ENCODE measurements at regions not wholly inside any gene's neighbourhood (a gene's known extent, or its start where the extent isn't known, plus 50 kb on each side); places are given as distances from the start of the nearest gene placed in this dataset.

DNA sequence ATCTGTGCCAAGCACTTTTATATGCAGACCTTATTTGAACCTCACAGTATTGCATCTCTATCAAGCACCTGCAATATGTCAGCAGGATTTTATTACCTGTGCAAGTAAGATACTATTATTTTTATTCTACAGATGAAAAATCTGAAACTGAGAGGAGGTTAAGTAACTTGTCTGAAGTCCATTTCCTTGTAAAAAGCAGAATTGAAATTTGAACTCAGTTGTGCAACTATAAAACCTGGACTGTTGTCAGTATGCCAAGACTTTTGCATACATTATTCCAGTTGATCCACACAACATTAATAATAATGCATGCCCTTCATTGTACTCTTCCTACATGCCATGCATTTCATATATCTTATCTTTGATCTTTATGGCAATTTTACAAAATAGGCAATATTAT, 82.2 kb upstream of the BRINP1 start:
- H3K4me1 ChIP-seq (ENCODE audit: low read length), result no peaks in the 10 kb centered on the region
- H3K4me3 ChIP-seq (ENCODE audit: low read length), result no peak overlapping the region
- H3K9ac ChIP-seq (ENCODE audit: low read length), result no peak overlapping the region
- no peaks in the 10 kb centered on the region for H4K20me1 ChIP-seq (ENCODE audit: insufficient read depth, low read length)
- no peaks in the 10 kb centered on the region for H3K36me3 ChIP-seq (replicated peaks; ENCODE audit: low read depth, low read length)
- TF ChIP-seq CTCF (IDR thresholded peaks at IDR 0.05; ENCODE audit: low read depth, low read length) (no peak), EZH2phosphoT487 (IDR thresholded peaks at IDR 0.05; ENCODE audit: low read depth) (no peak)
- no peaks in the 10 kb centered on the region for H3K79me2 ChIP-seq (ENCODE audit: low read length)
- H3K27ac ChIP-seq (ENCODE audit: low read length), result no peak overlapping the region
- no peaks in the 10 kb centered on the region for H3K27me3 ChIP-seq (ENCODE audit: low read depth, low read length)
- no peaks in the 10 kb centered on the region for H3K9me3 ChIP-seq (ENCODE audit: insufficient read depth, low read length)
- H3K4me2 ChIP-seq (ENCODE audit: low read length), result no peak overlapping the region
- no peak overlapping the region for H2AFZ ChIP-seq (ENCODE audit: low read depth, low read length)

DNA sequence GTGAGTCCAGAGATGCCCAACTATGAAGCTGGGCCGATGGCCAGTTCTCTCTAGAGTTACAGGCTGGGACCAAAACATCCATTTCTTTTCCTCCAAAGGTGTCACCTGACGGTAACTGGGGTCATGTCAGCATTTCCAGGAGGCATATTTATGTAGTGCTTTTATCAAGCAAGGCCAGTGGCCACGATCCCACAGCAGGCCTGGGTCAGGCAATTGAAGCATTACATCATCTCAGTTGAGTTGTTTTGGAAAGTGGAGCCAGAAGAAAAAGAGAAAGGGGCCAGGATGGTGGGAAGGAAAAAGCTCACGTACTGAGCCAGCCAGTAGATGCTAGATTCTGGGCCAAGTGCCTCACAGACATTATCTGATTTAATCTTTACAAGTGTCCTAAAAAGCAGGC, 73.9 kb upstream of the BRINP1 start:
- H3K9me3 ChIP-seq (ENCODE audit: insufficient read depth, low read length), result no peaks in the 10 kb centered on the region
- H2AFZ ChIP-seq (ENCODE audit: low read depth, low read length), result no peak overlapping the region
- no peak overlapping the region for H3K4me2 ChIP-seq (ENCODE audit: low read length)
- no peak for TF ChIP-seq CTCF (IDR thresholded peaks at IDR 0.05; ENCODE audit: low read depth, low read length)
- TF ChIP-seq EZH2phosphoT487 (IDR thresholded peaks at IDR 0.05; ENCODE audit: low read depth), result no peak
- no peak overlapping the region for H3K27ac ChIP-seq (ENCODE audit: low read length)
- H3K4me3 ChIP-seq (ENCODE audit: low read length), result no peak overlapping the region
- no peaks in the 10 kb centered on the region for H3K79me2 ChIP-seq (ENCODE audit: low read length)
- no peak overlapping the region for H3K9ac ChIP-seq (ENCODE audit: low read length)
- no peaks in the 10 kb centered on the region for H3K27me3 ChIP-seq (ENCODE audit: low read depth, low read length)
- no peaks in the 10 kb centered on the region for H3K36me3 ChIP-seq (replicated peaks; ENCODE audit: low read depth, low read length)
- H4K20me1 ChIP-seq (ENCODE audit: insufficient read depth, low read length), result no peaks in the 10 kb centered on the region
- no peaks in the 10 kb centered on the region for H3K4me1 ChIP-seq (ENCODE audit: low read length)

DNA sequence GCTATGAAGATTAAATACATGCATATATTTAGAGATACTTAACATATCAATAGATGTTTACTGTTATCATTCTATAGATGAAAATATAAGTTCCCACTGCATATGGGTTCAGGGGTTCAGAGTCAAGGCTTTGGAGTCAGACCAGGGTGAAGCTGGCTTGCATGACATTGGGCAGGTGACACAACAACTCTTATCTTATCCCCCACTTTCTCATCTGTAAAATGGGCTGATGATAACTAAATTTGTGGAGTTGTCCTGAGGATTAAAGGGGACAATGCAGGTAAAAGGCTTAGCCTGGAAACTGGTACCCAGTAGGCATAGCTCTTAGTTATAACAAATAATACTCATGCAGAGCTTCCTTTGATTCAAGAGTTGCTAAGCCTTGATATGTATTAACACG, 72.6 kb upstream of the BRINP1 start:
- Histone ChIP-seq H3K9me3 (ENCODE audit: insufficient read depth, low read length) (no peaks in the 10 kb centered on the region), H3K36me3 (replicated peaks; ENCODE audit: low read depth, low read length) (no peaks in the 10 kb centered on the region), H3K79me2 (ENCODE audit: low read length) (no peaks in the 10 kb centered on the region), H3K27ac (ENCODE audit: low read length) (no peak overlapping the region), H3K4me3 (ENCODE audit: low read length) (no peak overlapping the region), H4K20me1 (ENCODE audit: insufficient read depth, low read length) (no peaks in the 10 kb centered on the region), H3K9ac (ENCODE audit: low read length) (no peak overlapping the region), H3K4me2 (ENCODE audit: low read length) (no peak overlapping the region), H3K27me3 (ENCODE audit: low read depth, low read length) (no peaks in the 10 kb centered on the region), H2AFZ (ENCODE audit: low read depth, low read length) (no peak overlapping the region), H3K4me1 (ENCODE audit: low read length) (no peaks in the 10 kb centered on the region)
- TF ChIP-seq CTCF (IDR thresholded peaks at IDR 0.05; ENCODE audit: low read depth, low read length) (no peak), EZH2phosphoT487 (IDR thresholded peaks at IDR 0.05; ENCODE audit: low read depth) (no peak)

DNA sequence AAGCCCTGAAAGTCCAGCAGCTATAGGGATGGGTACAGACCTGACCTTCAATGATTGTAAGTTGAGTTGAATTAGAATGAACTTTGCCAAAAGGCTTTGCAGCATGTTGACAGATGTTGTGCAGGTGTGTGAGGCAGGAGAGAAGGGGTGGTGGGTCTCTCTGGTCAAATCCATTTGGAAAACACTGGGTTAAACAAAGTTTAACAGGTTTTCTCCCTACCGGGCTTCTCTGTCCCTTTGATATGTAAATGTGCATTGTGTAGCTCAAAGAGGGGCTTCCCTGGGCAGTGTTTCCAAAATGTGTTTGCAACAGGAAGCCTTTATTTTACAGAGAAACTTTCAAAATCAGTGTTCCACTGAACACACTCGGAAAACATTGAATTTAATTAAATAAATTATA, 72.1 kb upstream of the BRINP1 start:
- Histone ChIP-seq H3K9ac (ENCODE audit: low read length) (no peak overlapping the region), H3K36me3 (replicated peaks; ENCODE audit: low read depth, low read length) (no peaks in the 10 kb centered on the region), H4K20me1 (ENCODE audit: insufficient read depth, low read length) (no peaks in the 10 kb centered on the region), H3K4me1 (ENCODE audit: low read length) (no peaks in the 10 kb centered on the region), H3K4me2 (ENCODE audit: low read length) (no peak overlapping the region), H3K27me3 (ENCODE audit: low read depth, low read length) (no peaks in the 10 kb centered on the region), H3K9me3 (ENCODE audit: insufficient read depth, low read length) (no peaks in the 10 kb centered on the region), H3K79me2 (ENCODE audit: low read length) (no peaks in the 10 kb centered on the region), H3K4me3 (ENCODE audit: low read length) (no peak overlapping the region), H3K27ac (ENCODE audit: low read length) (no peak overlapping the region), H2AFZ (ENCODE audit: low read depth, low read length) (no peak overlapping the region)
- TF ChIP-seq EZH2phosphoT487 (IDR thresholded peaks at IDR 0.05; ENCODE audit: low read depth) (no peak), CTCF (IDR thresholded peaks at IDR 0.05; ENCODE audit: low read depth, low read length) (no peak)

Data from OCI-LY3 (cell line).